Keratinocyte (primary cell): ENCODE measurements at regions not wholly inside any gene's neighbourhood (a gene's known extent, or its start where the extent isn't known, plus 50 kb on each side); places are given as distances from the start of the nearest gene placed in this dataset.

Source experiments
- DNase-seq: peaks from one replicate; pipeline ENCODE4 v3.0.0-alpha.2; 2011; ENCODE audit warnings: low read depth, missing footprints, low spot score
- FAIRE-seq: peaks from 2 replicates; lab custom pipeline; 2011; peaks lifted over from hg19 to GRCh38; lab: Jason Lieb, UNC
- H2AFZ ChIP-seq: 2 replicates; pipeline ENCODE4 v1.6.0; 2012; ENCODE audit warnings: low read length, control low read depth, inconsistent platforms; ENCODE audit not compliant: control insufficient read depth
- H3K27ac ChIP-seq: 2 replicates; pipeline ENCODE4 v1.5.1; 2011; ENCODE audit warnings: low read length; ENCODE audit not compliant: control insufficient read depth, insufficient read depth
- H3K27me3 ChIP-seq: 3 replicates; pipeline ENCODE4 v1.6.0; 2011; ENCODE audit warnings: low read length; ENCODE audit not compliant: control insufficient read depth, insufficient read depth; ENCODE audit errors: extremely low read depth
- H3K36me3 ChIP-seq, 2 experiments: 2 replicates in 1 of 2; 3 replicates in 1 of 2; pipeline ENCODE4 v1.5.1; 2011; ENCODE audit warnings: low read length in 2 of 2, mild to moderate bottlenecking in 1 of 2; ENCODE audit not compliant: control insufficient read depth in 2 of 2, insufficient read depth in 2 of 2; ENCODE audit errors: extremely low read depth in 1 of 2
- H3K4me1 ChIP-seq: 3 replicates; pipeline ENCODE4 v1.5.1; 2011; ENCODE audit warnings: low read length; ENCODE audit not compliant: control insufficient read depth, insufficient read depth; ENCODE audit errors: extremely low read depth
- H3K4me2 ChIP-seq: 3 replicates; pipeline ENCODE4 v1.6.0; 2011; ENCODE audit warnings: low read depth, low read length; ENCODE audit not compliant: control insufficient read depth, insufficient read depth; ENCODE audit errors: extremely low read depth
- H3K4me3 ChIP-seq, 3 experiments: fragments of 200-600 bp in 1 of 3; sonication (generic) in 1 of 3; 2 replicates in 2 of 3; 3 replicates in 1 of 3; pipeline ENCODE4 v1.5.1; 2011 to 2016; ENCODE audit warnings: low read length in 3 of 3, mild to moderate bottlenecking in 3 of 3, control low read depth in 2 of 3, inconsistent platforms in 1 of 3, low read depth in 1 of 3, mixed read lengths in 1 of 3, mixed run types in 1 of 3, moderate library complexity in 1 of 3; ENCODE audit not compliant: control insufficient read depth in 2 of 3, insufficient read depth in 2 of 3; ENCODE audit errors: extremely low read depth in 1 of 3
- H3K79me2 ChIP-seq: 2 replicates; pipeline ENCODE4 v1.6.0; 2012; ENCODE audit warnings: low read length; ENCODE audit not compliant: control insufficient read depth, insufficient read depth
- H3K9ac ChIP-seq: 3 replicates; pipeline ENCODE4 v1.6.0; 2011; ENCODE audit warnings: low read length; ENCODE audit not compliant: control insufficient read depth, insufficient read depth; ENCODE audit errors: extremely low read depth
- H3K9me1 ChIP-seq: 3 replicates; pipeline ENCODE4 v1.6.0; 2011; ENCODE audit warnings: low read length; ENCODE audit not compliant: control insufficient read depth, insufficient read depth; ENCODE audit errors: extremely low read depth
- H3K9me3 ChIP-seq: 2 replicates; pipeline ENCODE4 v1.5.1; 2012; ENCODE audit warnings: low read depth, low read length; ENCODE audit not compliant: control insufficient read depth
- H4K20me1 ChIP-seq: 3 replicates; pipeline ENCODE4 v1.6.0; 2011; ENCODE audit warnings: low read length; ENCODE audit not compliant: control insufficient read depth, insufficient read depth; ENCODE audit errors: extremely low read depth
- CTCF ChIP-seq, 3 experiments: IDR thresholded peaks in 1 of 3; conservative IDR thresholded peaks in 1 of 3; optimal IDR thresholded peaks in 1 of 3; 2 replicates in 2 of 3; 3 replicates in 1 of 3; pipeline versions ENCODE3 to v1.5.1; 2011; ENCODE audit warnings: low read length in 3 of 3, mild to moderate bottlenecking in 3 of 3, moderate library complexity in 2 of 3, control low read depth in 1 of 3, inconsistent platforms in 1 of 3; ENCODE audit not compliant: insufficient read depth in 2 of 3; ENCODE audit errors: extremely low read depth in 1 of 3
- EZH2 ChIP-seq: IDR thresholded peaks from one replicate; pipeline ENCODE4 v1.6.1; 2012; ENCODE audit warnings: inconsistent platforms, mild to moderate bottlenecking, low read length, moderate library complexity
- dilution Hi-C: fragments of 300-500 bp; cut with MboI; formaldehyde crosslinking; loops from one replicate; pipeline ENCODE4 v1.7.0; 2020; ENCODE audit warnings: low sequenced_read_pairs; ENCODE audit not compliant: extremely low pct_ligation_motif_present

- Histone ChIP-seq H3K36me3 (no peaks in the 10 kb centered on the region), H3K79me2 (no peaks in the 10 kb centered on the region), H4K20me1 (no peaks in the 10 kb centered on the region), H3K4me3 (no peak overlapping the region), H3K27ac (no peak overlapping the region), H3K4me1 (no peaks in the 10 kb centered on the region), H2AFZ (no peak overlapping the region), H3K27me3 (no peaks in the 10 kb centered on the region), H3K9ac (no peak overlapping the region), H3K9me3 (no peaks in the 10 kb centered on the region), H3K9me1 (no peaks in the 10 kb centered on the region), H3K4me2 (no peak overlapping the region)
- DNase-seq (no peak), FAIRE-seq (no peak)
- dilution Hi-C loops: no loop called here
- TF ChIP-seq EZH2 (no peak), CTCF (optimal IDR thresholded peaks at IDR 0.05 in 1 of 3, IDR thresholded peaks at IDR 0.05 in 1 of 3, conservative IDR thresholded peaks at IDR 0.05 in 1 of 3; ENCODE audit: extremely low read depth in 1 of 3, insufficient read depth in 2 of 3, low read length in 3 of 3) (no peak)
Measured at GRCh38 chr10:1874533-1874932, 137.2 kb upstream of the ADARB2 start.

GRCh38 chr10:1873661-1874315 is 136.5 kb upstream of the ADARB2 start:
- DNase-seq: no peak
- dilution Hi-C loops: no loop called here

More at GRCh38 chr10:1873661-1874315, 136.5 kb upstream of the ADARB2 start:
- no peak overlapping the region for H3K9ac ChIP-seq
- H3K27ac ChIP-seq: no peak overlapping the region
- no peaks in the 10 kb centered on the region for H3K79me2 ChIP-seq
- H3K4me1 ChIP-seq: no peaks in the 10 kb centered on the region
- H3K4me2 ChIP-seq: no peak overlapping the region
- no peak for TF ChIP-seq CTCF (optimal IDR thresholded peaks at IDR 0.05 in 1 of 3, IDR thresholded peaks at IDR 0.05 in 1 of 3, conservative IDR thresholded peaks at IDR 0.05 in 1 of 3; ENCODE audit: extremely low read depth in 1 of 3, insufficient read depth in 2 of 3, low read length in 3 of 3)
- TF ChIP-seq EZH2: no peak
- no peaks in the 10 kb centered on the region for H3K9me1 ChIP-seq
- H3K9me3 ChIP-seq: no peaks in the 10 kb centered on the region
- no peak for FAIRE-seq
- H4K20me1 ChIP-seq: no peaks in the 10 kb centered on the region
- H3K27me3 ChIP-seq: no peaks in the 10 kb centered on the region
- no peaks in the 10 kb centered on the region for H3K36me3 ChIP-seq
- no peak overlapping the region for H3K4me3 ChIP-seq
- H2AFZ ChIP-seq: no peak overlapping the region
